Endothelial cell of umbilical vein (primary cell): ENCODE measurements at regions not wholly inside any gene's neighbourhood (a gene's known extent, or its start where the extent isn't known, plus 50 kb on each side); places are given as distances from the start of the nearest gene placed in this dataset.

Experiments
- CTCF ChIP-seq, 2 donors: IDR thresholded peaks; 1 replicate in 1 of 2; 2 replicates in 1 of 2; pipeline ENCODE4 v1.5.1; 2011; ENCODE audit warnings: low read length in 2 of 2, mild to moderate bottlenecking in 2 of 2, moderate library complexity in 2 of 2, control low read depth in 1 of 2, inconsistent platforms in 1 of 2, low read depth in 1 of 2; ENCODE audit not compliant: insufficient read depth in 1 of 2; ENCODE audit errors: extremely low read depth in 1 of 2
- GATA2 ChIP-seq: IDR thresholded peaks from 2 replicates; pipeline ENCODE4 v1.7.0; 2011; ENCODE audit warnings: low read depth, mild to moderate bottlenecking, moderate library complexity, mixed read lengths, low read length; ENCODE audit not compliant: insufficient read length, insufficient read depth
- JUN ChIP-seq: IDR thresholded peaks from 2 replicates; pipeline ENCODE4 v1.6.1; 2011; ENCODE audit warnings: borderline replicate concordance, low read depth; ENCODE audit not compliant: insufficient read length, insufficient read depth
- MAX ChIP-seq: IDR thresholded peaks from 2 replicates; pipeline ENCODE4 v1.6.1; 2011; ENCODE audit not compliant: insufficient read depth, insufficient read length
- POLR2A ChIP-seq: IDR thresholded peaks from 2 replicates; pipeline ENCODE4 v1.6.1; 2012; ENCODE audit warnings: low read depth, mild to moderate bottlenecking, control low read depth, low read length
- POLR2AphosphoS5 ChIP-seq: IDR thresholded peaks from 2 replicates; pipeline ENCODE4 v1.6.1; 2012; ENCODE audit warnings: low read depth, mild to moderate bottlenecking, control low read depth, low read length, moderate library complexity; ENCODE audit not compliant: insufficient read depth

GRCh38 chr3:94525043-94525442 lies 462.2 kb downstream of the NSUN3 start:
- TF ChIP-seq POLR2A (no peak), CTCF (IDR thresholded peaks at IDR 0.05; ENCODE audit: extremely low read depth in 1 of 2, insufficient read depth in 1 of 2, low read depth in 1 of 2, low read length in 2 of 2) (no peak), POLR2AphosphoS5 (no peak), JUN (no peak), MAX (no peak), GATA2 (no peak)
